GM12864 (cell line): ENCODE measurements at regions not wholly inside any gene's neighbourhood (a gene's known extent, or its start where the extent isn't known, plus 50 kb on each side); places are given as distances from the start of the nearest gene placed in this dataset.
"Not testable (repeated sequence)": the region's sequence is repeated elsewhere in the genome, so short reads cannot be mapped to it uniquely, and the experiment has no call there.

ENCODE experiments used
- DNase-seq: peaks from one replicate; pipeline ENCODE4 v3.0.0-alpha.2; 2011; ENCODE audit warnings: low read depth
- H3K4me3 ChIP-seq: 2 replicates; pipeline ENCODE4 v1.5.1; 2011; ENCODE audit warnings: mild to moderate bottlenecking, low read depth, low read length, control low read depth
- CTCF ChIP-seq: IDR thresholded peaks from 2 replicates; pipeline ENCODE4 v1.5.1; 2011; ENCODE audit warnings: low read depth, mild to moderate bottlenecking, moderate library complexity, low read length, control low read depth, inconsistent platforms; ENCODE audit errors: missing control alignments

GRCh38 chr5:42300496-42300895 is 122.7 kb upstream of the GHR start:
- no peak overlapping the region for H3K4me3 ChIP-seq
- no peak for TF ChIP-seq CTCF
- DNase-seq = no peak

GRCh38 chr5:42301349-42301748 is 121.9 kb upstream of the GHR start:
- TF ChIP-seq CTCF = no peak
- no peak for DNase-seq
- H3K4me3 ChIP-seq = no peak overlapping the region

- no peak overlapping the region for H3K4me3 ChIP-seq
- DNase-seq = no peak
- no peak for TF ChIP-seq CTCF
Observed at GRCh38 chr5:42302186-42302585, 121.1 kb upstream of the GHR start.

GRCh38 chr5:42306287-42306686 is 117.0 kb upstream of the GHR start:
- DNase-seq = no peak
- TF ChIP-seq CTCF = no peak
- H3K4me3 ChIP-seq = no peak overlapping the region

- TF ChIP-seq CTCF = no peak
- DNase-seq = no peak
- no peak overlapping the region for H3K4me3 ChIP-seq
Observed at GRCh38 chr5:42309865-42310264, 113.4 kb upstream of the GHR start.

- no peak overlapping the region for H3K4me3 ChIP-seq
- DNase-seq = no peak
- no peak for TF ChIP-seq CTCF
Observed at GRCh38 chr5:42315214-42315613, 108.0 kb upstream of the GHR start.

- no peak for TF ChIP-seq CTCF
- no peak for DNase-seq
- no peak overlapping the region for H3K4me3 ChIP-seq
Observed at GRCh38 chr5:42317575-42317974, 105.7 kb upstream of the GHR start.

GRCh38 chr5:42319546-42319945 is 103.7 kb upstream of the GHR start:
- DNase-seq, H3K4me3 ChIP-seq: not testable (repeated sequence)
